ENCODE measurements at regions not wholly inside any gene's neighbourhood (a gene's known extent, or its start where the extent isn't known, plus 50 kb on each side); places are given as distances from the start of the nearest gene placed in this dataset.

DNA sequence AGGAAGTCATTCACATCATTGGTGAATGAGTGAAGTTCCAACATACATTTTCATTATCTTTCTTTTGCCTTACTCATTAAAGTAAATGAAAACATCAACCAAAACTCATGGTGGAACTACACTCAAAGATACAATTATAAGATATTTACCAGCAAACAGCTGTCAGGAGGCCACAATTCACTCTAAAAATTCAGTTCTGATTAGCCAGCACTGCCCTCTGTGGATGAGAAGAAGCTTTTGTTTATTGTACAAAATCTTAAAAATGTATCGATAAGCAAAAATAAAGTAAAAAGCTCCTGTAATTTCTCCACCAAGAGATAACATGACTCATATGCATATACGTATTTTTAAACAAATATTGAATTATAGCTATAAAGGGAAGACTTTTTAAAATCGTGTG, 73.5 kb upstream of the RAPGEF4 start:
- Histone ChIP-seq H3K27me3 (ENCODE audit: insufficient read depth, low read length) (no peaks in the 10 kb centered on the region), H2AFZ (ENCODE audit: low read length) (no peak overlapping the region), H3K4me1 (ENCODE audit: insufficient read depth, low read length) (no peaks in the 10 kb centered on the region), H3K23me2 (ENCODE audit: insufficient read length, low read depth, low read length, poor library complexity, severe bottlenecking) (no peaks in the 10 kb centered on the region), H4K20me1 (ENCODE audit: control insufficient read depth, insufficient read depth, insufficient read length) (no peaks in the 10 kb centered on the region), H3K18ac (ENCODE audit: insufficient read length, low read depth, low read length) (no peak overlapping the region), H3K14ac (ENCODE audit: insufficient read depth, low read length) (no peak overlapping the region), H3K56ac (ENCODE audit: insufficient read length, low read depth, low read length) (no peak overlapping the region), H4K91ac (ENCODE audit: insufficient read length, low read depth, low read length) (no peak overlapping the region), H2BK15ac (ENCODE audit: low read depth, low read length) (no peak overlapping the region), H3K4me2 (ENCODE audit: insufficient read depth, insufficient read length, low read length) (no peak overlapping the region), H4K8ac (replicated peaks; ENCODE audit: insufficient read length, low read depth, low read length) (no peak overlapping the region), H2AK5ac (ENCODE audit: insufficient read length, low read length) (no peak overlapping the region), H3K79me2 (ENCODE audit: insufficient read depth, low read length) (no peaks in the 10 kb centered on the region), H3K9me3 (ENCODE audit: control insufficient read depth, low read depth, low read length) (peaks cover 8% of the 10 kb centered on the region), H2BK120ac (ENCODE audit: low read depth, low read length, poor library complexity, severe bottlenecking) (no peak overlapping the region), H3K4ac (ENCODE audit: low read depth, low read length) (no peak overlapping the region), H3K27ac (ENCODE audit: insufficient read length, low read depth, low read length) (no peak overlapping the region), H4K5ac (ENCODE audit: insufficient read length, low read depth, low read length) (no peak overlapping the region), H2BK12ac (ENCODE audit: insufficient read length, low read depth, low read length) (no peak overlapping the region), H2BK20ac (ENCODE audit: low read depth, low read length, poor library complexity, severe bottlenecking) (no peak overlapping the region), H2BK5ac (ENCODE audit: insufficient read length, low read length) (no peak overlapping the region), H3K9ac (ENCODE audit: extremely low read depth, insufficient read length, low read length) (no peak overlapping the region), H3K79me1 (ENCODE audit: insufficient read depth, low read depth, low read length, poor library complexity, severe bottlenecking) (no peaks in the 10 kb centered on the region), H3T11ph (ENCODE audit: low read length) (no peak overlapping the region), H3K23ac (ENCODE audit: insufficient read length, low read depth, low read length) (no peak overlapping the region)
- Mint-ChIP-seq H3K4me3 (no peak overlapping the region), H3K36me3 (ENCODE audit: insufficient read depth in 1 of 3, low read depth in 3 of 3) (peaks cover 9 to 28% (median 14%) of the 10 kb centered on the region in 3 experiments), H3K9me3 (peaks cover 31 to 37% of the 10 kb centered on the region in 2 experiments), H3K27me3 (ENCODE audit: low read depth) (no peaks in the 10 kb centered on the region), H3K27ac (no peak overlapping the region), H3K4me1 (peaks cover 6 to 7% of the 10 kb centered on the region in 2 experiments)
- DNase-seq = no peak
- TF ChIP-seq, protein P1, sequence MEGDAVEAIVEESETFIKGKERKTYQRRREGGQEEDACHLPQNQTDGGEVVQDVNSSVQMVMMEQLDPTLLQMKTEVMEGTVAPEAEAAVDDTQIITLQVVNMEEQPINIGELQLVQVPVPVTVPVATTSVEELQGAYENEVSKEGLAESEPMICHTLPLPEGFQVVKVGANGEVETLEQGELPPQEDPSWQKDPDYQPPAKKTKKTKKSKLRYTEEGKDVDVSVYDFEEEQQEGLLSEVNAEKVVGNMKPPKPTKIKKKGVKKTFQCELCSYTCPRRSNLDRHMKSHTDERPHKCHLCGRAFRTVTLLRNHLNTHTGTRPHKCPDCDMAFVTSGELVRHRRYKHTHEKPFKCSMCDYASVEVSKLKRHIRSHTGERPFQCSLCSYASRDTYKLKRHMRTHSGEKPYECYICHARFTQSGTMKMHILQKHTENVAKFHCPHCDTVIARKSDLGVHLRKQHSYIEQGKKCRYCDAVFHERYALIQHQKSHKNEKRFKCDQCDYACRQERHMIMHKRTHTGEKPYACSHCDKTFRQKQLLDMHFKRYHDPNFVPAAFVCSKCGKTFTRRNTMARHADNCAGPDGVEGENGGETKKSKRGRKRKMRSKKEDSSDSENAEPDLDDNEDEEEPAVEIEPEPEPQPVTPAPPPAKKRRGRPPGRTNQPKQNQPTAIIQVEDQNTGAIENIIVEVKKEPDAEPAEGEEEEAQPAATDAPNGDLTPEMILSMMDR (conservative IDR thresholded peaks at IDR 0.05) = no peak
- no CpG with 5 or more reads among the region's 3 CpGs for WGBS (ENCODE audit: extremely low coverage, insufficient read length, low lambda C conversion rate)

Measured in H9 (cell line).